Natural killer cell (primary cell): ENCODE measurements at regions not wholly inside any gene's neighbourhood (a gene's known extent, or its start where the extent isn't known, plus 50 kb on each side); places are given as distances from the start of the nearest gene placed in this dataset.

Source experiments
- ATAC-seq, 3 donors: fragments of 150-1000 bp in 2 of 3; fragments of 200-7000 bp in 1 of 3; cut with Tn5 transposase; 1 replicate in 1 of 3; 2 replicates in 2 of 3; pipeline ENCODE4 v1.10.0; 2021; ENCODE audit warnings: mild to moderate bottlenecking in 2 of 3, moderate library complexity in 2 of 3
- DNase-seq, 2 donors: peaks; one replicate each; pipeline versions ENCODE4 v3.0.0 to v3.0.0-alpha.2; 2013 to 2021; ENCODE audit warnings: mixed read lengths in 1 of 2
- H3K27ac ChIP-seq: one replicate; pipeline ENCODE4 v1.5.1; 2013; ENCODE audit warnings: mild to moderate bottlenecking, low read length
- H3K27me3 ChIP-seq: one replicate; pipeline ENCODE4 v1.6.1; 2013; ENCODE audit warnings: low read length; ENCODE audit not compliant: control insufficient read depth, insufficient read depth
- H3K36me3 ChIP-seq: one replicate; pipeline ENCODE4 v1.6.1; 2013; ENCODE audit warnings: low read length; ENCODE audit not compliant: control insufficient read depth, insufficient read depth
- H3K4me1 ChIP-seq: one replicate; pipeline ENCODE4 v1.6.1; 2013; ENCODE audit warnings: low read length; ENCODE audit not compliant: control insufficient read depth, insufficient read depth
- H3K4me3 ChIP-seq: one replicate; pipeline ENCODE4 v1.5.1; 2013; ENCODE audit warnings: low read length
- H3K9me3 ChIP-seq: one replicate; pipeline ENCODE4 v1.6.1; 2013; ENCODE audit warnings: low read length; ENCODE audit not compliant: control insufficient read depth, insufficient read depth
- H3K27ac Mint-ChIP-seq, 2 donors: one replicate each; pipeline ENCODE4 v1.8.0; 2022; ENCODE audit warnings: mild to moderate bottlenecking in 2 of 2, mixed read lengths in 2 of 2, moderate library complexity in 1 of 2
- H3K27me3 Mint-ChIP-seq, 2 donors: one replicate each; pipeline ENCODE4 v1.8.0; 2022; ENCODE audit warnings: low read depth in 2 of 2, mixed read lengths in 2 of 2
- H3K36me3 Mint-ChIP-seq: one replicate; pipeline ENCODE4 v1.8.0; 2022; ENCODE audit warnings: mixed read lengths
- H3K4me1 Mint-ChIP-seq, 2 donors: one replicate each; pipeline ENCODE4 v1.8.0; 2022; ENCODE audit warnings: mixed read lengths in 2 of 2
- H3K4me3 Mint-ChIP-seq: one replicate; pipeline ENCODE4 v1.8.0; 2022; ENCODE audit warnings: mild to moderate bottlenecking, moderate library complexity, mixed read lengths
- H3K9me3 Mint-ChIP-seq, 2 donors: one replicate each; pipeline ENCODE4 v1.8.0; 2022; ENCODE audit warnings: mixed read lengths in 2 of 2
- CTCF ChIP-seq: fragments of 200-600 bp; IDR thresholded peaks from one replicate; pipeline ENCODE4 v1.8.0; 2022; ENCODE audit warnings: antibody characterized with exemption
- WGBS: methylation state at CpG from one replicate; pipeline ENCODE4 v1.1.7; 2013; ENCODE audit warnings: missing lambda C conversion rate; ENCODE audit not compliant: insufficient coverage; 5-methylcytosine and 5-hydroxymethylcytosine counted together
- intact Hi-C: fragments of 100-400 bp; cut with micrococcal nuclease; formaldehyde crosslinking; loops from one replicate; pipeline ENCODE4 v1.14.2; 2022

GRCh38 chr2:129879614-129880180, 99.8 kb upstream of the RAB6C start:
- Mint-ChIP-seq H3K27ac (no peak overlapping the region), H3K4me1 (peaks cover 8 to 16% of the 10 kb centered on the region in 2 donors), H3K9me3 (no peaks in the 10 kb centered on the region), H3K27me3 (peaks cover 0 to 3% of the 10 kb centered on the region in 2 donors), H3K4me3 (no peak overlapping the region), H3K36me3 (no peaks in the 10 kb centered on the region)
- no peaks in the 10 kb centered on the region for H3K27me3 ChIP-seq
- no peaks in the 10 kb centered on the region for H3K36me3 ChIP-seq
- H3K9me3 ChIP-seq = no peaks in the 10 kb centered on the region
- ATAC-seq = no peak
- H3K27ac ChIP-seq = no peak overlapping the region
- H3K4me1 ChIP-seq = peaks cover 14% of the 10 kb centered on the region
- no peak overlapping the region for H3K4me3 ChIP-seq
- DNase-seq = no peak
- no peak for TF ChIP-seq CTCF
- intact Hi-C loops = no loop called here
- WGBS = 81% methylated on average over 8 of the region's 9 CpGs

- peaks cover 8 to 16% of the 10 kb centered on the region in 2 donors for H3K4me1 Mint-ChIP-seq
These were observed 99.2 kb upstream of the RAB6C start for GRCh38 chr2:129880309-129880708.

GRCh38 chr2:129880971-129881370, 98.5 kb upstream of the RAB6C start:
- Mint-ChIP-seq H3K9me3 (no peaks in the 10 kb centered on the region), H3K27ac (no peak overlapping the region), H3K4me1 (peaks cover 8 to 16% of the 10 kb centered on the region in 2 donors), H3K27me3 (peaks cover 7% of the 10 kb centered on the region in 2 donors), H3K36me3 (no peaks in the 10 kb centered on the region), H3K4me3 (no peak overlapping the region)
- Histone ChIP-seq H3K4me3 (no peak overlapping the region), H3K27ac (no peak overlapping the region), H3K27me3 (no peaks in the 10 kb centered on the region), H3K9me3 (no peaks in the 10 kb centered on the region), H3K36me3 (no peaks in the 10 kb centered on the region), H3K4me1 (peaks cover 14% of the 10 kb centered on the region)
- no peak for DNase-seq
- no peak for TF ChIP-seq CTCF
- ATAC-seq = no peak
- WGBS = 92% methylated on average over 6 of the region's 6 CpGs
- intact Hi-C loops = no loop called here

More at GRCh38 chr2:129880309-129880708, 99.2 kb upstream of the RAB6C start:
- no peak overlapping the region for H3K4me3 Mint-ChIP-seq
- no peaks in the 10 kb centered on the region for H3K36me3 ChIP-seq
- H3K4me1 ChIP-seq = peaks cover 14% of the 10 kb centered on the region
- no peaks in the 10 kb centered on the region for H3K9me3 Mint-ChIP-seq
- H3K9me3 ChIP-seq = no peaks in the 10 kb centered on the region
- peaks cover under 1 to 3% of the 10 kb centered on the region in 2 donors for H3K27me3 Mint-ChIP-seq
- intact Hi-C loops = no loop called here
- ATAC-seq = no peak
- no peak overlapping the region for H3K27ac Mint-ChIP-seq
- DNase-seq = no peak
- no peak overlapping the region for H3K27ac ChIP-seq
- H3K36me3 Mint-ChIP-seq = no peaks in the 10 kb centered on the region
- no peak overlapping the region for H3K4me3 ChIP-seq
- 93% methylated on average over 5 of the region's 5 CpGs for WGBS
- TF ChIP-seq CTCF = no peak
- H3K27me3 ChIP-seq = no peaks in the 10 kb centered on the region

GRCh38 chr2:129881786-129882396, 97.6 kb upstream of the RAB6C start:
- H3K27ac Mint-ChIP-seq = no peak overlapping the region
- H3K27me3 Mint-ChIP-seq = peaks cover 7 to 13% of the 10 kb centered on the region in 2 donors
- ATAC-seq = no peak
- no peak overlapping the region for H3K4me3 ChIP-seq
- 75% methylated on average over 3 of the region's 4 CpGs for WGBS
- H3K4me1 ChIP-seq = peaks cover 10% of the 10 kb centered on the region
- H3K4me3 Mint-ChIP-seq = no peak overlapping the region
- no peaks in the 10 kb centered on the region for H3K9me3 Mint-ChIP-seq
- TF ChIP-seq CTCF = no peak
- H3K4me1 Mint-ChIP-seq = peaks cover 3 to 11% of the 10 kb centered on the region in 2 donors
- no peaks in the 10 kb centered on the region for H3K9me3 ChIP-seq
- no peak for DNase-seq
- intact Hi-C loops = no loop called here
- no peaks in the 10 kb centered on the region for H3K36me3 ChIP-seq
- no peaks in the 10 kb centered on the region for H3K27me3 ChIP-seq
- no peaks in the 10 kb centered on the region for H3K36me3 Mint-ChIP-seq
- no peak overlapping the region for H3K27ac ChIP-seq
